ENCODE measurements at regions not wholly inside any gene's neighbourhood (a gene's known extent, or its start where the extent isn't known, plus 50 kb on each side); places are given as distances from the start of the nearest gene placed in this dataset.

GRCh38 chr2:216970359-216970915 lies 110.6 kb upstream of the TNP1 start:
- TF ChIP-seq CTCF (IDR thresholded peaks at IDR 0.05) (no peak), POLR2AphosphoS5 (IDR thresholded peaks at IDR 0.05) (no peak), EP300 (IDR thresholded peaks at IDR 0.05) (no peak), POLR2A (IDR thresholded peaks at IDR 0.05) (no peak)
- no peaks in the 10 kb centered on the region for H3K9me3 ChIP-seq
- intact Hi-C loops (cut with DNase I; ENCODE audit: low total_unique reads), result no loop called here
- DNase-seq, result no peak
- no peak overlapping the region for H3K27ac ChIP-seq
- no peaks in the 10 kb centered on the region for H3K36me3 ChIP-seq
- H3K4me1 ChIP-seq, result peaks cover 0 to 24% (median 3%) of the 10 kb centered on the region in 4 donors
- no peak overlapping the region for H3K4me3 ChIP-seq
- 81 to 96% (median 89%) methylated on average over 2 of the region's 2 CpGs for WGBS, 5 donors
- H3K27me3 ChIP-seq, result no peaks in the 10 kb centered on the region

GRCh38 chr2:216967889-216968288 lies 108.0 kb upstream of the TNP1 start:
- no peak overlapping the region for H3K4me3 ChIP-seq
- no peaks in the 10 kb centered on the region for H3K27me3 ChIP-seq
- no peak overlapping the region for H3K27ac ChIP-seq
- no peaks in the 10 kb centered on the region for H3K36me3 ChIP-seq
- TF ChIP-seq POLR2A (IDR thresholded peaks at IDR 0.05) (no peak), CTCF (IDR thresholded peaks at IDR 0.05) (no peak), POLR2AphosphoS5 (IDR thresholded peaks at IDR 0.05) (no peak), EP300 (IDR thresholded peaks at IDR 0.05) (no peak)
- peaks cover 0 to 9% (median 0%) of the 10 kb centered on the region in 4 donors for H3K4me1 ChIP-seq
- WGBS, 5 donors, result 86 to 100% (median 100%) methylated on average over 1 of the region's 1 CpG
- no peak for DNase-seq
- H3K9me3 ChIP-seq, result no peaks in the 10 kb centered on the region
- intact Hi-C loops (cut with DNase I; ENCODE audit: low total_unique reads), result no loop called here

DNA sequence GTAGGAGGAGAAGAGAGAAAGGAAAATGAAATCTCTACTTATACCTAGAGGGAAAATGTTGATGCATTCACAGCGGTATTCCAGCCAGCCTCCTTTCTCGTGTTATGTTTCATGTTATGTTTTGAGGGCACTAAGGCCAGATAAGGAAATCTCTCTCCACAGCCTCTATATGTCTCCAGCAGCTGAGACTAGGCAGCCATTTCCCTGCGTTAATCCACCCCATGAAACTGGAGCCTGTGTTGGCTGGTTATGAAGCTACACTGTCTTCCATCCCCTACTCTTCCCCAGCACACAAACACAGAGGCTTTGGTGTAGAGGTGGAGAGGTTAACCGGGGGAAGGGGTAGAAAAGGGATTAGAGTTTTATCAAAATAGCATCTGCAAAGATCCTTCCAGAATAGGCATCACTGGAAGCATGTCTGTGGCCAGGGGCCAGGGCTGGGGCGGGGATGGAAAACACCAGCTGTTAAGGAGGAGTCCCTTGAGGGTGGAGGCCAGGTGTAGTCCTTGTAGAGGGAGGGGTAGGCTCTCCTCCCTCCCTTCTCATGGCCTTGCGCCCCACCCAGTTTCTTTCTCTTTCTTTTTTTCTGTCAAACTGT lies 100.9 kb upstream of the TNP1 start:
- no peak for DNase-seq
- Histone ChIP-seq H3K9me3 (no peaks in the 10 kb centered on the region), H3K4me3 (no peak overlapping the region), H3K27ac (no peak overlapping the region), H3K4me1 (no peaks in the 10 kb centered on the region), H3K36me3 (no peaks in the 10 kb centered on the region), H3K27me3 (no peaks in the 10 kb centered on the region)
- 75 to 89% (median 81%) methylated on average over 6 of the region's 6 CpGs for WGBS, 5 donors
- TF ChIP-seq POLR2A (IDR thresholded peaks at IDR 0.05) (no peak), EP300 (IDR thresholded peaks at IDR 0.05) (no peak), CTCF (IDR thresholded peaks at IDR 0.05) (no peak), POLR2AphosphoS5 (IDR thresholded peaks at IDR 0.05) (no peak)
- intact Hi-C loops (cut with DNase I; ENCODE audit: low total_unique reads), result no loop called here

GRCh38 chr2:216959433-216959832 lies 99.6 kb upstream of the TNP1 start:
- Histone ChIP-seq H3K36me3 (no peaks in the 10 kb centered on the region), H3K27ac (no peak overlapping the region), H3K4me3 (no peak overlapping the region), H3K9me3 (peaks cover 0 to 8% (median 2%) of the 10 kb centered on the region in 4 donors), H3K27me3 (no peaks in the 10 kb centered on the region), H3K4me1 (no peaks in the 10 kb centered on the region)
- 15 to 57% (median 40%) methylated on average over 3 of the region's 3 CpGs for WGBS, 5 donors
- no peak for TF ChIP-seq EP300 (IDR thresholded peaks at IDR 0.05)
- no peak for TF ChIP-seq POLR2AphosphoS5 (IDR thresholded peaks at IDR 0.05)
- TF ChIP-seq CTCF (IDR thresholded peaks at IDR 0.05), result no peak
- TF ChIP-seq POLR2A (IDR thresholded peaks at IDR 0.05), result no peak
- DNase-seq, result no peak
- intact Hi-C loops (cut with DNase I; ENCODE audit: low total_unique reads), result no loop called here
